Astrocyte (in vitro differentiated cells and primary cell): ENCODE measurements at regions not wholly inside any gene's neighbourhood (a gene's known extent, or its start where the extent isn't known, plus 50 kb on each side); places are given as distances from the start of the nearest gene placed in this dataset.

Experiments used
- EZH2 ChIP-seq: IDR thresholded peaks from 2 replicates; pipeline ENCODE4 v1.6.1; 2012; ENCODE audit warnings: mild to moderate bottlenecking, low read length, inconsistent platforms; ENCODE audit not compliant: insufficient read depth
- TF ChIP-seq, protein P1 (sequence below): IDR thresholded peaks from 2 replicates; pipeline ENCODE4 v1.5.1; 2011; ENCODE audit warnings: low read depth, mild to moderate bottlenecking, inconsistent platforms, low read length, moderate library complexity; ENCODE audit not compliant: insufficient read depth

DNA sequence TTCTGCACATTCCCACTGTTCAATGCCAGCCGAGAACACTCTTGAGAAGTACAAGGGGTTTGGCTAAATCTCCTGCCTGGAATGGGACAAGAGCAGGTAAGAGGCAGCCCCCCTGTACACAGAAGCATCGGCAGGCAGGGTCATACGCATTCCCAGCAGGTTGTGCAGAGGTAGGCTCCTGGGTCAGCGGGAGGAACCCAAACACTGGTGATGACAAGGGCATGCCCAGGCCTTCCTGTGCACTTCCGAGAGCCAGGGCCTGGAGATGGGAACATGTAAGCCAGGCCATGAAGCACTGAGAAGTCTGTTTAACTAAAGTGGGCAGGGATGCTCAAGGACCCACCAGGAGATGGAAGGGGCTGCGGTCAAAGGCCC is 130.3 kb upstream of the CHST15 start:
- TF ChIP-seq, protein P1, sequence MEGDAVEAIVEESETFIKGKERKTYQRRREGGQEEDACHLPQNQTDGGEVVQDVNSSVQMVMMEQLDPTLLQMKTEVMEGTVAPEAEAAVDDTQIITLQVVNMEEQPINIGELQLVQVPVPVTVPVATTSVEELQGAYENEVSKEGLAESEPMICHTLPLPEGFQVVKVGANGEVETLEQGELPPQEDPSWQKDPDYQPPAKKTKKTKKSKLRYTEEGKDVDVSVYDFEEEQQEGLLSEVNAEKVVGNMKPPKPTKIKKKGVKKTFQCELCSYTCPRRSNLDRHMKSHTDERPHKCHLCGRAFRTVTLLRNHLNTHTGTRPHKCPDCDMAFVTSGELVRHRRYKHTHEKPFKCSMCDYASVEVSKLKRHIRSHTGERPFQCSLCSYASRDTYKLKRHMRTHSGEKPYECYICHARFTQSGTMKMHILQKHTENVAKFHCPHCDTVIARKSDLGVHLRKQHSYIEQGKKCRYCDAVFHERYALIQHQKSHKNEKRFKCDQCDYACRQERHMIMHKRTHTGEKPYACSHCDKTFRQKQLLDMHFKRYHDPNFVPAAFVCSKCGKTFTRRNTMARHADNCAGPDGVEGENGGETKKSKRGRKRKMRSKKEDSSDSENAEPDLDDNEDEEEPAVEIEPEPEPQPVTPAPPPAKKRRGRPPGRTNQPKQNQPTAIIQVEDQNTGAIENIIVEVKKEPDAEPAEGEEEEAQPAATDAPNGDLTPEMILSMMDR, result no peak
- TF ChIP-seq EZH2, result no peak
